GM12873 (cell line): ENCODE measurements at regions not wholly inside any gene's neighbourhood (a gene's known extent, or its start where the extent isn't known, plus 50 kb on each side); places are given as distances from the start of the nearest gene placed in this dataset.

ENCODE experiments used
- CTCF ChIP-seq: IDR thresholded peaks from 2 replicates; pipeline ENCODE4 v1.5.1; 2012; ENCODE audit warnings: low read depth, mild to moderate bottlenecking, moderate library complexity, low read length, control low read depth; ENCODE audit not compliant: insufficient read depth; ENCODE audit errors: missing control alignments

GRCh38 chr9:103615994-103616393 is 478.1 kb upstream of the SMC2 start:
- TF ChIP-seq CTCF: no peak

- TF ChIP-seq CTCF: no peak
These were observed 477.1 kb upstream of the SMC2 start for GRCh38 chr9:103617046-103617445.

GRCh38 chr9:103625161-103625804 is 468.8 kb upstream of the SMC2 start:
- TF ChIP-seq CTCF: no peak

GRCh38 chr9:103627731-103628130 is 466.4 kb upstream of the SMC2 start:
- TF ChIP-seq CTCF: no peak

- no peak for TF ChIP-seq CTCF
These were observed 445.0 kb upstream of the SMC2 start for GRCh38 chr9:103649086-103649485.

- TF ChIP-seq CTCF: no peak
These were observed 436.0 kb upstream of the SMC2 start for GRCh38 chr9:103658156-103658555.

GRCh38 chr9:103660830-103661229 is 433.3 kb upstream of the SMC2 start:
- TF ChIP-seq CTCF: no peak
